DLD1 (cell line): ENCODE measurements at regions not wholly inside any gene's neighbourhood (a gene's known extent, or its start where the extent isn't known, plus 50 kb on each side); places are given as distances from the start of the nearest gene placed in this dataset.
"Not testable (repeated sequence)": the region's sequence is repeated elsewhere in the genome, so short reads cannot be mapped to it uniquely, and the experiment has no call there.

ENCODE experiments used
- in situ Hi-C: cut with HindIII; loops from 2 replicates; pipeline ENCODE4 v1.10.0; 2017; ENCODE audit warnings: low sequenced_read_pairs

DNA sequence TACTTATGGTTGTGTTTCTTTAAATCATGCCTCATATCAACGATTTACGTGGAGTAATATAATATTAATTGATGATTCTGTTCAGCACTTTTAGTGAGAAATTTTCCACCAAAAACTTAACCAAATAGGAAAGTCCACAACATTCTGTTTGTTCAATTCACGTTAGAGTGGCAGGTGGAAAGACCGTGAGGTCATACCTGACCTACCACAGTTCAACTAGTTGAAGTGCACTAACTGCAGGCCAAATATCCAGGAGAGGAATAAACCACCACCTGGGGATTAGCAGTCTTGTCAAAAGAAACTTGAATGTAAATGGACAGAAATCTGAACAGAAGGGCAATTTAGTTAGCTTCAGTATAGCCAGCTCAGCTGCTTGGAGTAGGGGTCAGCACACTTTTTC is 577.7 kb downstream of the KIF4B start:
- in situ Hi-C loops, result no loop called here

- in situ Hi-C loops, result no loop called here
Observed at GRCh38 chr5:155594270-155594669, 580.7 kb downstream of the KIF4B start.

DNA sequence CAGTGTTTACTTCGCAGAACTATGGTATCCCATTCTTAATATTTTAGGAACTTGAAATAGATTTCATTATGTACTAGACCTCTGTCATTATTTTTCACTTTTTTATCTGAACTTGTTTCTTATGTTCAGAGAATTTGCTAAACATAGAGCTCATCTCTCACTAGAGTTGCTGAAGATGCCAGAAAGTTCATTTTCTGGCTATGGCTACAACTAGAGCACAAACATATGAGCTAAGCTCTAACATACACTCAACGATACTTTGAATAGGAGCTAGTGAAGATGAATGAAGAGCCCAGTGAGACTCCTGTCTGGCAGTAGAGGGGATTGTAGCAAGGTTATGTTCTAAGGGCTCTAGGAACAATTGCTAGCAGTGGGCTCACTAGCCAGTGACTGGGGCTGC is 582.2 kb downstream of the KIF4B start:
- in situ Hi-C loops, result no loop called here

- in situ Hi-C loops, result no loop called here
Observed at GRCh38 chr5:155598552-155598951, 585.0 kb downstream of the KIF4B start.

DNA sequence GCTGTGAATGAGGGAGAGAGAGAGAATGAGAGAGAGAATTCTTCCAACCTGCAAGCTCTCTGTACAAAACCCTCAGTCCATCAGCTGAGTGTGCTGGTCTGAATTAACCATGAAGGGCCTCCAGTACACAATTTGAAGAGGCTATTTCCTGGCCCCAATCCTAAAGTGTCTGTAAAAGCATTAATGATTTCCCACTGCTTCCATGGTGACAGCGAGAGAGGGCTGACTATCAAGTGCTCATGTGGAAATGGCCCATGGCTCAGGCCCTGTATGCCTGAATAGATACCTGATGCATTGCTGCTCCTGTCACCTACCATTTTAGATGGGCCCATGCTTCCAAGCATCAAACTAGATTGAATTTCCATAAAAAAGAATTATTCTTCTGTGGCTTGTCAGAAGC is 592.4 kb downstream of the KIF4B start:
- in situ Hi-C loops, result no loop called here

DNA sequence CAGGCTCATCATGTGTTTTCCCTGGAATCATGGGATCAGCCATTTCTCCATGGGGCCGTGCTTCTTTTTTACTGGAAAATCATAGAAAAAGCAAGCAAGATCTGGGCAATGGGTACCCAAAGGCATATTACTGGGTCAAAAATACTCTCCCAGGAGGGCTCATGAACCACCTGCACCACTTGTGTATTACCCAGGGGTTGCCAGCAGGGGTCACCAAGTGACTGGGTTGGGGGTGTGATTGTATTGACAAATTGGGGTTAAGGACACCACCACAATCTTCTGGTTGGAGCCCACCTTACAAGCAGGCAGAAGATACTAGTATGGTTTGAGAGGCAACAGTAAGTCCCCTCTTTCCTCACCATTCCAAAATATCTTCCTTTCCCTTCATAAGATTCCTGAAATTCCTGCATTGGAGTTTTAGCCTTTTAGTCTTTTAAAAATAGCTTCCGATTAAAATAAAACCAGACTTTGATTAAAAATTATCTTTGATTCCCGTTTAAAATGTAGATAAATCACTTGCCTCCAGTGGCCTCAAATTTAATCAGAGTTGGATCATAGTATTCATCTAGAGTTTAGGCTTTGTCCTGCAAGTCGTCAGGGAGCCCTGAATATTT is 603.3 kb downstream of the KIF4B start:
- in situ Hi-C loops, result no loop called here

DNA sequence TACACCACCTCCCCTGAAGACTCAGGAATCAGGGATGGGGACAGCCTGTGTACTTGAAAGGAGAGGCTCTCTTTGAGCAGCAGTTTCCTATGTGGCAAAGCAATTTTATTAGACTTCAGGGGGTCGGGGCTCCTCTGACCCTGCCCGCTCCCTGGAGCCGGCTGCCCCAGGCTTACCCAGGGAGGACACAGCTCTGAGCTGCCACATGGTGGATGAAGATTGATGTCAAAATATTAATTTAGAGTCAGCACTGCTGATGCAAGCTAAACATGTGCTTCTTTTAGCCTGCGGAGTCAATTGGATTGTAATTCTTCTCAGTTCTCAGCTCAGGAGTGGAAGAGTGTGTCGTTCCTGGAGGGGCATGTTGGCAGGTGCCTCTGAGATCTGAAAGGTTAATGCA is 606.1 kb downstream of the KIF4B start:
- in situ Hi-C loops, result no loop called here

DNA sequence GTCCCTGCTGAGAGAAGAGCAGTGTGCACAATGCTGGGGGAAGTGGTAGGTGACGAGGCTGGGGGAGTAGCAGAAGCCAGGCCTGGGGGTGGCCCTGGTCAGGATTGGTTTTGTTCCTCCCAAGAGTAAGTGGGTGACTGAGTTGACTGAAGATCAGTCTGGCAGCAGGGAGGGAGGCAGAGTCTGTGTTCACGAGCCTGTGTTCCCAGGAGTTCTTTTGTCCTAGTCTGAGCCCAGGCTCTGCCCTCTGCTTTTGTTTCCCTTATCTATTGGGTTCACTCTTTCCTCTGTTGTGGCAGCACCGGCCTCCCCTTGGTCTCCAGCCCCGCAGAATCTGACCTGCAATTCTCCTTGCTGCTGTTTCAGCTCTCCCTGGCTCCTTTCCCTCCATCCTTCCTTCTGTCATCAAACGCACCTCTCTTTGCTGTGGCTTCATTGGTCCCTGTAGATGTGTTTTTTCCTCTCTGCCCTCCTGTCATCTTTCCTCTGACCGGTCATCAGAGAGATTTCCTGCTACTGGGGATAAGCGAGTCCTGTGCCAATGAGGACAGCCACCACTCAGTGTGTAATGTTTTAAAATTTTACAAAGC is 607.4 kb downstream of the KIF4B start:
- in situ Hi-C loops, result no loop called here

GRCh38 chr5:155624597-155625241 is 611.2 kb downstream of the KIF4B start:
- in situ Hi-C loops, result no loop called here

- in situ Hi-C loops, result no loop called here
Observed at GRCh38 chr5:155625315-155625714, 611.8 kb downstream of the KIF4B start.

DNA sequence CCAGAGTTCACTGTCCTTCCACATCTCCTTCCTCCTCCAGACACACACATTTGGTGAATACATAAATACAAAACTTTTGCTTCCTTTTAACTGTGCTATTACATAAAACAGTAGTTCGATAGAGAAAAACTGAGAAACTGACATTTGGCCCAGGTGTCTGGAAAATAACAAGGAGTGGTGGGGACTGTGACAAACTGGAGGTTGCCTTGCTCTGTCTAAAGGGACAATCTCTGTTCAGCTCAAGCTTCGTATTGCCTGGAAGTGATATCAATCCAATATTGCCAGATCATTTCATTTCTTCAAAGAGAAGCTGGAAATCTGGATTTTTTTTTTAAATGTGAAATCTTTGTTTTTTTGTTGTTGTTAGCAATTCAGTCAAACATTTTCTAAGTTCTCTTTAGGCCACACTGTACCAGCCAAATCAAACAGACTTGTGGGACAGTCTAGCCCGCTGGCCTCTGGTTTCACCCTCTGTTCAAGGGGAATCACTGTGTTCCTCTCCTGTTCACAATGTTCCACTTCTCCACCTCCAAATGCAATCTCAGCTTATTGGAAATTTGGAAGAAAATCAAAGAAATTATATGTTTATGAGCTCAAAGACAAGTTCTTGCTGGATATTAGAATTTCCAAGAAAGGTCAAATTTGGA is 612.5 kb downstream of the KIF4B start:
- in situ Hi-C loops, result no loop called here

DNA sequence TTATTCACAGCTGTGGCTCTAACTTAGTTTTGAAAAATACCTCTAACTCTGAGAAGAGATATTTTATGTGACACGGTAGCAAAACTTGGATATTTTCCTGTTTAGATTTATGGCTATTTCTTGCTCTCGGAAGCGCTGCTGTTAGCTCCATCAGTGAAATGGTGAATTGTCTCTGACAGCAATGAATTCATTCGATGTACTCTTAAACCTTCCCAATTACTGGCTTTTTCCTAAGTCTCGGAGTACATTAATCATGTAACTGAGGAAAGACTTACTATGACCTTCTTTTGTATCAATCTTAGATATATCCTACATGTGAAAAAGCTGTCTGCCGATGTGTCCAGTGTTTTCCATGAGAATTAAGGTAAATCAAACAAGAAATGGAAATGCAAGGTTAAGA is 613.0 kb downstream of the KIF4B start:
- in situ Hi-C loops, result no loop called here

GRCh38 chr5:155628346-155628745 is 614.8 kb downstream of the KIF4B start:
- in situ Hi-C loops, result no loop called here

GRCh38 chr5:155629597-155629996 is 616.0 kb downstream of the KIF4B start:
- in situ Hi-C loops, result no loop called here

GRCh38 chr5:155631116-155631515 is 617.6 kb downstream of the KIF4B start:
- in situ Hi-C loops, result no loop called here

- in situ Hi-C loops, result no loop called here
Observed at GRCh38 chr5:155633338-155633957, 619.9 kb downstream of the KIF4B start.

GRCh38 chr5:155649666-155650065 is 636.1 kb downstream of the KIF4B start:
- in situ Hi-C loops, result no loop called here

- in situ Hi-C loops, result no loop called here
Observed at GRCh38 chr5:155655569-155655968, 642.0 kb downstream of the KIF4B start.

DNA sequence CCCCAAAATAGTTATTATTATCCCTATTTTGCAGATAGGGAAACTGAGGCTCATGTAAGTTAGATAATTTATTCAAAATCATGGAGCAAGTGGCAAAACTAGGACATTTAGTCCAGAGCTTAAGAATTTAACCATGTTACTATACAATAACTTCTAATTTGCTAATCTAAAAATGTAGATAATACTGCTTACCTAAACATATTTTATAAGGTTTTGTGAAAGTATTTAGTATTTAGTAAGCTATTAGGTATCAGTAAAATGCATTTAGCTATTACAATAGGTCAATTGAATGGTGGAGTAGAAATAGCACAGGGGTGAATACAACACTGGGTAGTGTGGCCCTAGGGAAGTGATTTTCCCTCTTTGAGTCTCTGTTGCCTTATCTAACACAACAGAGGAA is 648.3 kb downstream of the KIF4B start:
- in situ Hi-C loops, result no loop called here

DNA sequence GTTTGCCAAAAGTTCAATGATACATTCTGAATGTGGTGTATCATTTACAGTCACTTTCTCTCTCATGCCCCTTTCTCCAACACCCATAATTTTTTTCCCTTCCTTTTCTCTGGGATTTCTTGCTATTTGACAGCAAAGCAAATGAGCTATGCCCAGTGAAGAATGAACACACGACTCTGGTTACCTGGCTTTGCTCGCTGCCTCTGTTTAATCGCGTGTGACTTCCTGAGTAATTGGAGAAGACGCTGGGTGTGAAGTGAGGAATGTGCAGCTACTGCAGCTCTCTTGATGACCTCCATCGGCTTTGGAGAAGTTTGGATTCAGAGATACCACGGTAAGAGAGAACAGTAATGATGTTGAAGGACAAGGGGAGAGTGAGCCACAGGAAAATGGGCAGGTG is 651.8 kb downstream of the KIF4B start:
- in situ Hi-C loops, result no loop called here

GRCh38 chr5:155672001-155672400 is 655.0 kb upstream of the SGCD start:
- in situ Hi-C loops, result not testable (repeated sequence)

GRCh38 chr5:155676967-155677366 is 650.0 kb upstream of the SGCD start:
- in situ Hi-C loops, result no loop called here
